NT2/D1 (cell line): ENCODE measurements at regions not wholly inside any gene's neighbourhood (a gene's known extent, or its start where the extent isn't known, plus 50 kb on each side); places are given as distances from the start of the nearest gene placed in this dataset.

Experiments used
- YY1 ChIP-seq: IDR thresholded peaks from 2 replicates; pipeline ENCODE4 v1.6.1; 2011; ENCODE audit not compliant: insufficient read length, insufficient read depth
- ZNF274 ChIP-seq: IDR thresholded peaks from 2 replicates; pipeline ENCODE4 v1.6.1; 2011; ENCODE audit warnings: mild to moderate bottlenecking, low read depth, low read length

GRCh38 chr13:72029981-72030380 lies 163.0 kb upstream of the DACH1 start:
- TF ChIP-seq YY1 (no peak), ZNF274 (no peak)
